GM18873 (cell line): ENCODE measurements at regions not wholly inside any gene's neighbourhood (a gene's known extent, or its start where the extent isn't known, plus 50 kb on each side); places are given as distances from the start of the nearest gene placed in this dataset.
A peak's percentile ranks its signal among the peaks of the same experiment; 100 is the strongest.

Experiments used
- ATAC-seq: cut with Tn5 transposase; IDR thresholded peaks from one replicate; pipeline ENCODE4 v1.9.1; 2021; ENCODE audit warnings: mild to moderate bottlenecking, moderate library complexity, moderate number of reproducible peaks; ENCODE audit not compliant: unreplicated experiment, low FRiP score

DNA sequence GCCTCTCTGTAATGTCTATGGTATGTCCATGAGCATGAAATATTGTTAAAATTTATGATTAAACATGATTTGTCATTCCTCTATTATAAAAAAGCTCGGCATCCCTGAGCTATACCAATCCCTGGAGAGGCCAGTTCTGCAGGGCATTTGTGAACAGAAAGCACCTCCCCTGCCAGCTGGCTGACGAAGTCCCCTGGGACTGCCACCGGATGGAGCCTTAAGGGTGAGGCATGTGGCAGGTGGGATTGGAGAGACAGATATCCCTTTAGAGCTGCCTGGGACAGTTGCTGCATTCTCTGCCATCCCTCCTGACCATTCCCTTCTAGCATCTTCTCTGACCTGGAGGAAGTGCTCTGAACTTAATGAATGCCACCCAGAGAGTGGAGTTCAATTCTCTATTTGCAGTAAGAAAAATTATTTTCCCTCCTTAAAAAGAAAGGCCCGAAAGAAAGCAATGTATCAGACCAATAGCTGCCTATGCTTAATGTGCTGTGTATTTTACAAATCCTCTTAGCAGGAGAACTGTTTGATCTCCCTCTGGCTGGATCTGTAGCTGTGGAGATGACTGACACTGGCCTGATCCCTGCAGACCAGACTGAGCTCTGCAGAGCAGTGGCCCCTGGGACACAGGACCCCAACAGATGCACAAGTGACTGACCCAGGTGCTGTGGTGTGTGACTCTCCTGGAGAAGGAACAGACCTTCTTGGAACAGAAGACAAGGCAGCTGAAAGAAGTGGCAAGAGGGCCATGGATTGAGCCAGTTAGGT, 219.0 kb upstream of the NAV2 start:
- no peak for ATAC-seq

DNA sequence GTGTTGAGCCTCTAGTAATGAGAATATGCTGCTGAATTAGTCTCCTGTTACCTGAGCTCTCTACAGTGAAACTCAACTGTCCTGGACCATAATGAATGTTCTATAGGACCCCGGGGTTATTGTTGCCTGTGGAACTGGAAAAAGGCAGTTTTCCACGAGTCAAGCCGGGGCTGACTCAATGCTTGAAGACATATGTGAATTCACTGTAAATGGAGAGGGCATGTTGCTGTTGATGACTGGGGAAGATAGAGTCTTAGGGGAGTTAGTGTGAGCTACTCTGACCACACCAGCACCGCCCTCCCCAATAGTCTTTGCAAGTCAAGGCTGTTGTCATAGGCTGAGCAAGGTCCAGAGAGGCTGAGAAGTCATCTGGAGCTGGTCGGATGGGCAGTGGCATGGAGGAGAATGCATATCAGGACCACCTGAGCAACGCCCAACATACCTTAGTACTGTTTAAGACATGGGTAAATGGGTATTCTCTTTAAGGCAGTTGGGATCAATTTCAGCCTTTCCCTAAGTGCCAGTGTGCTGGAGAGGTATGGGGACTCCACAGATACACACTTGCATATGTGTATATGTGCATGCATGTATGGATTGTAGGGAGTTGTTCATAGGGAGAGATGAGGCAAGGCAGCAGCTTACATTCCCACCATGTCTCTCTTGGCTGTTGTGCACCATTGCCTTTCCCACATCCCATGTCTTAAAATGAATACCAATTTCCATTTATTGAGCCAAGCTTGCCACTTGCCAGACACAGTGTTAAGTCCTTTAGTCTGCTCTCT, 230.1 kb upstream of the NAV2 start:
- no peak for ATAC-seq

DNA sequence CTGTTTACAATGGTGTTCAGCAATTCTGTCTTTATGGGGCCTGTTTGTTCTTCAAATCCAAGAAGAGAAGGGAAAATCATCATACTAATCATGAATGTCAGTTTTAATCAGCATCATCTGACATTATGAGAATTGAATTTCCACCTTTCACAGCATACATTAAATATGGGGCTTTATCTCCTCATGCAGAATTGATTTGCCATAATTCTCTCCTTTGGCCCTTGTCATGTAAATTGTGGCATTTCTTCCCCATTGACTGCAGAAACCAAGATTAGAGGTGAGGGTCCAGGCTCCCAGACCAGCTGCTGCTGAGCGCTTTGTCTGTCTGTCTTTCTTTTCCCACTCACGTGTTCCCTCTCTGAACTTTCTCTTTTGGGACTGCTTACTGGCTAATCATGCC, 232.1 kb upstream of the NAV2 start:
- no peak for ATAC-seq

DNA sequence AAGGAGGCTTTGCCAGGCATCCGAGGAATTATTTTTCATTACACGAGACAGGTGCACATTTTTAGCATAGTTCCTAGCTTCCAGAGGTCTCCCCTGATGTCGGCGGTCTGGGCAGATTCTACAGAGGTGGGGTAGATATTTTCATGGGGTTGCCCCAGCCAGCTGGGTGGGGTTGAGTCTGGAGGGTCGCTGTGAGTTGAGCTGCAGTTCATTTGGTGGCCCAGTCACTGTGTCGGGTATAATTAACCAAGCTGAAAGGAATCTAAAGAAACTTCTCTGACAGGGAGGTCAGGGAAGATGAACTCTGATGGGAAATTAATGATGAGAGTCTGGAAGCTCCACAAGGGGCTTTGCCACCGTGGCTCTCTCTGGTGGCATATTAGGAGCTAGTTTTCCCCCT, 233.7 kb upstream of the NAV2 start:
- ATAC-seq = no peak

DNA sequence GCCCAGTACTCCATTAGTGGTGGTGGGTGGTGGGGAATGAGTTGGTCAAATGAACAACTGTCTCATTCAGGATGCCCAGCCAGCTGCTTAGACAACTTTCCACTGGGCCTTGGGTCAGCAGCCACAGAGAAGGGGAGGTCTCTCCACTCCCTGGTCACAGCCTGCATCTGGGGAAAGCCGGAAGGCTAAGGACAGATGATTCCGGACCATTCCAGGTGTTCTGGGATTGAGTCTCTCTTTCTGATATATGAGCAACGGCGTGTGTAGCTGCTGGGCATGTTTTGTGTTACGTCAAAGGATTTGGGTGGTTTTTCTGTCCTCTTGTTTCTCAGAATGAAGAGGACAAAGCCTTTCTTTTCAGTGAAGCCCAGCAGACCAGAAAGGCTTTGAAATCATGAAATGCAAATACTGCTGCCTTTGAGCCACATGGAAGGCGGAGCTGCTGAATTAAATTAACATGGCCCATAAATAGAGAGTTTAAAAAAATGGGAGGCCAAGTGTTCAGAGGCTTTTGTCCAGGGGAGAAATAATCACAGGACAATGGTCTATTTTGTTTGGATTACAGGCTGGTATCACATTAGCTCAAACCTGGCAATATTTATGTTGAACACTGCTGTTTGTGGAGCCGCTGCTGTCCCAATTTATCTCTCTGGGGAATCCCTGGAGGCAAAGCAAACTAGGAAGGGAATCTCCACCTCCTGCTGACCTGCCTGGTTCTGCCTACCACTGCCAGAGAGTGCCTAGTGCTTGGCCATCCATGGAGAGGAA, 234.4 kb upstream of the E2F8 start:
- ATAC-seq = peak; percentile 80

DNA sequence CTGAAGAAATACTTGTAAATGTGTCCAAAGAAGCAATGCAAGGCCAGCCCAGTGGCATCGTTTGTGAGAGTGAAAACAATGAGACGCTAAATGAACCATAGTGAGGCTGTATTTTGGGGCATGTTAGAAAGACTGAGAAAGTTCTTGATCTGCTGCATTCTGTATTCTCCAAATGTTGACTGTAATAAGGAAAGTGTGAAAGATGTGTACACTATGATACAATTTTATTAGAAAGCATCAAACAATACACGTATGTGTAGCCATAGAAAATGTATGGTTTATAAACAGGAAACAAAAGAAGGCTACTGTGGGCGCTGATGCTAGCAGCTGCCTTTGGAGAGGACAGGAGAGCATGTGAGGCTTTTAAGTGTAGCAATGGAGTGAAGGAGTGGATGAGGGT, 233.5 kb upstream of the E2F8 start:
- no peak for ATAC-seq

DNA sequence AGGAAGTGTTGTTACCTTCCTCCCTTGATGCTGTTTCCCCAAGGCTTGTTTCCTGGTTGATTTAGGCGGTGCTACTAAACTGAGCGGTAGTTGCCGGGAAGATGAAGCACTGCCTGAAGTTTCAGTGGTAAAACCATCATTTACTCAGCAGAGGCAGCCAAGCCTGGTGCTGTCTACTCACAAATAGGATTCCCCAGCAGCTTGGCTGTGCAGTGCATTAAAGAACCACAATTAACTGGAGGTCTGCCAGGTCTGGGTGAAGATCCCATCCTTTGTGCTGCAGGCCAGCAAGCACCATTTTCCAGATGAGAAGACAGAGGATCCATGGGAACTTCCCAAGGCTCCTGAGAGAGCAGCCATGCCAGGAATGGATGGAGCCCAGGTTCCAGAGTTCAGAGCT, 231.9 kb upstream of the E2F8 start:
- no peak for ATAC-seq

DNA sequence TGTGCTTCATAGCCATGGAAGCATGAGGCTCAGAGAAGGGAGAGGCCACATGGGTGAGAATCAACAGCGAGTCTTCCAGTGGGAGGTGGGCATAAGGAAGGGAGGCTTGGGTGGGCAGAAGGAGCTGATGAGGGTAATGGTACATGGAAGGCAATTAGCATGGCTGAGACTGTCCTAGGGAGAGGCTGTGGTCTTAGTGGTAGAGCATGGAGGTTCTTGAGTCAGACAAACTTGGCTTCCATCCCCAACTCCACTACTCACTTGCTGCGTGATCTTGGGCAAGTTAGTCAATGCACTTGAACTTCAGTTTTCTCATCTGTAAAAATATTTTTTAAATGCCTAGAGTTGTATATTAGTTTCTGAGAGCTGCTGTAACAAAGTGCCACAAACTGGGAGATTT, 227.2 kb upstream of the E2F8 start:
- ATAC-seq = no peak

DNA sequence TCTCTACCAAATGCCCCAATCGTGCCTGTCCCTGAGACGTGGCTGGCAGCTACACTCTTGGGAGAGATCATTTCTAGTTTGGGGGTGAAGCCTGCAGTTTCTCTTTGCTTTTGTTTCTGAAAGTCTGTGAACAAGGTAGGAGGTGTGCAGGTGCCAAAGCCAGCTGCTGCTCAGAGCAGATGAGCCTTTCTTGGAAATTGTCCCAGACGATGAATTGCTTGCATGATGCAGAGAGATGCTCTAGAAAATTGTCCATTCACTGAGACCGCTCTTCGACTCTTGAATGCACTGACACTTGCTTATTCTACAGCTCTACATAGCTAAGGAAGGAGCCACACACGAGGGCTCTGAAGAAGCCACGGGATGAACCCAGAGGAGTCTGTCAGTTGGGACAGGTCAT, 225.6 kb upstream of the E2F8 start:
- no peak for ATAC-seq

DNA sequence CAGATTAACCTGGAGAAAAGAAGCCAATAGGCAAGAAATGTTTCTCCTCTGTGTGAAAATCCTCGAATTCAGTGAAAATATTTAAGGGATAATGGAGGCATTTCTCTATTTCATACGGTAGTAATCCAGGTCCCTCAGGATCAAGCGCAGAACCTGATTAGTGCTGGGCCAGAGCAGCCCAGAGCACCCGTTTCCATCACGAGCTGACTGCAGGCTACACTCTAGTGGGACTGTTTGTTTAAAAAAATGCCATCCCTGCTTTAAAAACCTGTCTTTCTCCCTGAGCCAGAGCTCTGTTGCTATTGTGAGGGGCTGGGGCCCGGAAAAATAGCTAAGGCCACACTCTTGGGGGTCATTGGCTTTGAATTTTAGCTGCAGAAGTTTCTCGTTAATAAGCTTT, 223.2 kb upstream of the E2F8 start:
- no peak for ATAC-seq

DNA sequence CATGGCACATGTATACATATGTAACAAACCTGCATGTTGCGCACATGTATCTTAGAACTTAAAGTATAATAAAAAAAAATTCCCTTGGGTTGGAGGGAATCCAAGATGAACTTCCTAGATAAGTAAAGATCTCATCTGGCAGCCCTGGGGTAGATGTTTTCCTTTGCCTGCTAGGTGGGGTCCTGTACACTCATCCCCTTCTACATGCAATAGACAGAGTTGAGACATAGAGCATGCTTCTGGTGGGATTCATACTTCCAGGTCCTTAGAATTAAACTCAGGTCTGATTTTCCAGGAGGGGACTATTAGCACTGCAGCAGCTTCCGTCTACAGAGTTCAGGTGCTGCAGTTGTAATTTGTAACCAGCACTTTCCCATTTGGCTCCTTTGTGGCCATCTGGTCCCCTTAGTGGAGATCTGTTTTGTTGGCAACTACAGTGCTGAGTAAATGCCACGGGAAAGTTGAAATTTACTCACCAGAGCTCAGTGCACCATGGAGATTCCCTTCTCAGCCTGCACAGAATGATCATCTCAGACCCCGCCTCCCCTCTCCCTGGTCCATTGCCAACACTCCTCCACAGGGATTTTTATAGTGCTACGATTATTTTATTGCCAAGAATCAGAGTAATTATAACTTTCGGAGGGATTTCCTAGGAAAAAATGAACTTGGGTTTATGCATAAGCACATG, 220.1 kb upstream of the E2F8 start:
- no peak for ATAC-seq

DNA sequence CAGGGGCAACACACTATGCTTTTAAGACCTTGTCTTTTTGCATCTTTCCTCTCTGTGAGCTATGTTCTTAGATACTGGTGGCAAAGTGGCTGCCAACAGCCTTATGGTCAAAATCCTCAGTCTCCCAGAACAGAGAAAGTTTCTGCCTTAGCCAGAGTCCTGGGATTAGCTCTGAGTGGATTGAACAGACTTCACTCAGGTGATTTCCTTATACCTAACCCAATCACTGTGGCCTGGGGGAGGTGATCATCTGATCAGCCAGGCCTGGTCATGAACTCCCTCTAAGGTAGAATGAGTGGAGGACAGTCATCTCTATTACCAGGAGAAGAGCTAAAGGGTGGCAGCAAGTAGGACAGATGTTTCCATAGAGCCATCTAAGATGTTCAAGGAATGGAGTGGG, 218.5 kb upstream of the E2F8 start:
- no peak for ATAC-seq

DNA sequence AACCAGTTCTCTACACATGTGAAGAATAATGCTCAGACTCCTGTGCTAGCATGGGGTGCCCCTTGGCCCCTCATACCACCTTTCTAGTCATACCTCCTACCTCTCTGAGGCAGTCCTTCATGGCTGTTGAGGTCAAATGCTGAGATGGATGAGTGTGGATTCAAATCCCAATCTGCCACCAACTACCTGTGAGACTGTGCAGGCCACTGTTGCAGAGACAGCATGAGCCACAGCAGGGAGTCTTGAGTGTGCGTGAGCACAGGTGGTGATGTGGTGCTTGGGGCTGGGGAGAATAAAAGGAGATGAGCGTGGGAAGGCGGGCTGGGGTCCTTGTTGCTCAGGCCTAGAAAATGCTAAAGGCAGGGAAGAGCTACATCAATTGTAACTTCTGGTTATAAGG, 218.0 kb upstream of the E2F8 start:
- no peak for ATAC-seq

DNA sequence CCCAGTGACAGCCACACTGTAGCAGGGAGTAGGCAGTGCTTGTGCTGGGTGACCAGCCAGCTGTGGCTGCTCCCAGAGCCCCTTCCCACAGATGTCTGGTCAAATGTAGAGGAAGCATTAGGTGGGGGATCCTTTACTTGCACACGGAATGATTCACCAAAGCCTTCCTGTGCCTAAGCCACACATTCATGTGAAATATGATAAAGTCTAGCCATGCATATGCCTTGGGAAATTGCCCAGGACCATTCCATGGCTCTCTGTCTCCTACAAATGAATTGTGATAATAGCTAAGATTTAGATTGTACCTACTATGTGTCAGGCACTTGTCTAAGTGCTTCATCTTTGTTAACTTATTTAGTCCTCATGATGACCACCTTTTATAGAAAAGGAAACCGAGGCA, 217.5 kb upstream of the E2F8 start:
- ATAC-seq = no peak

DNA sequence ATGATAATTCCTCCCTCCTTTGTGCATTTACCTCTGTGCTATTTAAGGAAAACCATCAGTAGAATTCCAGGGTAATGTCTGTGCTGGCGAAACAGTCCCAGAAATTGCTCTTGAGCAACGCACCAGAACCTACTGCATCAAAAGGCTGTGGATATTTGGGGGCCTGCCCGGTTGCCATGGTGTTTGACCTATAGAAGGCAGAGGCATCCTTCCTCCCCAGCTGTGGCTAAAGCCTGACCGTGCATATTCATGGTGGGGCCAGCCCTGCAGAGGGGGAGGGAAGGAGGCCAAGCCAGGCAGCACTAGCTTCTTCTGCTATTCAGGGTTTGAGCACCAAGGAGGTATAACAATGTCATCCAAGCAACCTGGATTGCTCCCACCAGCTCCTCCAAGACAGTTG, 215.0 kb upstream of the E2F8 start:
- no peak for ATAC-seq

DNA sequence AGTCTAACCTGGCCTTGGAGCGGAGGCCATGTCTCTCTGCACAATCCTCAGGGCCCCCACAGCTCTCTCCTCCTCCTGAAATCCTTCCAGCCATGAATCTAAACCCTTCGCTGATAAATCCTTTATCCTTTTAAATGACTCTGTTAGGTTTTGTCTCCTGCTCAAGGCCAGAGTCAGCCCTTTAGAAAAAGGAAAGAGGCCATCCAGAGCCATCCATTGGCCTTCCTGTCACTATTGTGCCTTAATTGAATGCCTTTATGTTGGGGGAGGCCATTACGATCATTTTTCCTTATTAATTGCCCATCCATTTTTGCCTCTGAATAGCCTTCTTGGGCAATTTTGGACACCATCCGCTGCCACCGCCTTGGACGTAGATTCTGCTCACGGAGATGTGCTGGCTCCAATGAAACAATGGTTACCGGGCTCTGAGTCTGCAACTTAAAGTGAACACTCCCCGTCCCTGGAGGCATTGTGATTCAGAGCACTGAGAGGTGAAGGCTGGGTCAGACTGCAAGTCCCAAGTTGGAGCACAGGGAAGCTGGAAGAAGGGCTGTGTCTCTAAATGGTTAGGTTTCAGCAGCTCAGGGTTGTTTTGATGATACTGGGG, 213.0 kb upstream of the E2F8 start:
- ATAC-seq = no peak

DNA sequence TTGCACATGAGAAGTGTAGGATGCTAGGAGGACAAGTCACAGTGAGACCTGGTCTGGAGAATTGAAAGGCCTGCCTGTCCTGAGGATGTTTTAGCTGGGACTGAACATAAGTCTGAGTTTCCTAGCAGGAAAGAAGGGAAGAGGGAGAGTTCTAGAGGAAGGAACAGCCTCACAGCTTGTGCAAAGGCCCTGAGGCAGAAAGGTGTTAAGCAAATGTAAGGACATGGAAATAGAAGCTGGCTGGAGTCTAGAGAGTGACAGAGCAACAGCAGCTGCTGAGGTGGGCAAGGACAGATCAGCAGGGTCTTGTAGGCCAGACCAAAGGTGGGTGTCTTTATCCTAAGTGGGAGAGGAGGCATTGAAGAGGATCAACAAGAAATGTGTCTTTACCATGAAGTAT, 210.9 kb upstream of the E2F8 start:
- ATAC-seq = no peak

DNA sequence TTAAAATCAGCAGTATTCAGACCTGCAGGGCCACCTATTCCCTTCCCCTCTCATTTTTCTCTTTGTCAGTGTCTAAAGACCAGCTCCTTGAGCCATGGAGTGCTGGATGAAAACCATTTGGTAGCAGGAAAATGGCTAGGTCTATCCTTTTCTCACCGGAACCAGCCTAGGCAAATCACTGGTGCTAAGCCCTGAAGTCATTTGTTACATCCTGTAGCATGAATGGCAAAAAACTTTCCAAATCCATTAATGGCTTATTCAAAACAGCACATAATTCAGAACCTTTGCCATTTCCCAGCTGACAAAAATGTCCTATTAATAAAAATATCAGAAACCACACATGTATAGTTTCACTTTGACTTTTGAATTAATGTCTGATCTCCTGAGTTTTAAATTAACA, 209.5 kb upstream of the E2F8 start:
- ATAC-seq = no peak

DNA sequence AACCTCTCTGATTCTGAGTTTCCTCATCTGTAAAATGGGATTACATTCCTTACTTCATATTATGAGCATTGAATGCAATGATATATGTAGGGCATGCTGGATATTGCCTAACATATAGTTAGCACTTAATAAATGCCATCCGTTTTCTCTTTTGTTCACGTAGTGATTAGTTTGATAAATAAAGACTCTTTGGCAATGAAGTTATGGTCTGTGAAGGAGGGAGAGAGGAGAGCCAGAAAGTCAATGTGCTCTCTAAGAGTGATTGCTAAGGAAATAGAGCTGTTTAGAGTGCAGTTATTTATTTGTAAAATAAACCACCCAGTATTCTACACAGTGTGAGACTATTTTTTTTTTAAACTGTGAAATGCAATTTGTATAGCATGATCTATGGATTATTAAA, 207.9 kb upstream of the E2F8 start:
- no peak for ATAC-seq

DNA sequence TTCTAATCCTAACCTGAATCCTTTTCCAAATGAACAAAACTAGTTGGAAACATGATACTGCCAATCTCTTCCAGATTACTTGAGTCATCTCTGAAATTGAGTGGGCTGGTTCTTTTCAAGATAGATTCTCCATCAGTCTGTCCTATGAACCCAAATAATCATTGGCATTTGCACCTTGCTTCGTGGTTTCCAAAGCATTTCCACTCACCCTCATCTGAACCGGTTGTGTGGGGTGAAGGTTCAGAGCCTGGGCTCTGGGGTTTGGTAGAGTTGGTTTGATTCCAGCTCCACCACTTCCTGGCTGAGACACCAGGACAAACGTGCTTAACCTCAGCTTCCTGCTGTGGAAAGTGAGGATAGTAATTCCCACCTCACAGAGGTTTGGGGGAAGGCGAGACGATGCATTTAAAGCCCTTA, 206.4 kb upstream of the E2F8 start:
- ATAC-seq = no peak
